ENCODE measurements at regions not wholly inside any gene's neighbourhood (a gene's known extent, or its start where the extent isn't known, plus 50 kb on each side); places are given as distances from the start of the nearest gene placed in this dataset.

GRCh38 chr12:78396538-78396937, 468.0 kb upstream of the SYT1 start:
- TF ChIP-seq ZC3H11A (IDR thresholded peaks at IDR 0.05), result no peak
- TF ChIP-seq, protein P1, sequence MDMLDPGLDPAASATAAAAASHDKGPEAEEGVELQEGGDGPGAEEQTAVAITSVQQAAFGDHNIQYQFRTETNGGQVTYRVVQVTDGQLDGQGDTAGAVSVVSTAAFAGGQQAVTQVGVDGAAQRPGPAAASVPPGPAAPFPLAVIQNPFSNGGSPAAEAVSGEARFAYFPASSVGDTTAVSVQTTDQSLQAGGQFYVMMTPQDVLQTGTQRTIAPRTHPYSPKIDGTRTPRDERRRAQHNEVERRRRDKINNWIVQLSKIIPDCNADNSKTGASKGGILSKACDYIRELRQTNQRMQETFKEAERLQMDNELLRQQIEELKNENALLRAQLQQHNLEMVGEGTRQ (IDR thresholded peaks at IDR 0.05), result no peak
- TF ChIP-seq REST (IDR thresholded peaks at IDR 0.05), result no peak
- no peak for TF ChIP-seq CTCF (IDR thresholded peaks at IDR 0.05)
- TF ChIP-seq EHMT2 (IDR thresholded peaks at IDR 0.05; ENCODE audit: low read depth), result no peak
- no peak for TF ChIP-seq HOXB5 (CRISPR knock-in tag; IDR thresholded peaks at IDR 0.05)
